ENCODE measurements at regions not wholly inside any gene's neighbourhood (a gene's known extent, or its start where the extent isn't known, plus 50 kb on each side); places are given as distances from the start of the nearest gene placed in this dataset.
A peak's percentile ranks its signal among the peaks of the same experiment; 100 is the strongest.

GRCh38 chr2:48200620-48201293, 113.7 kb upstream of the FOXN2 start (continued):
- TF ChIP-seq MAX (CRISPR knock-in tag; IDR thresholded peaks at IDR 0.05): no peak
- 0 out of 2 replicates have a peak, but pooled peaks have one; percentile 20 for TF ChIP-seq MTA2 (IDR thresholded peaks at IDR 0.05; ENCODE audit: low read depth)
- TF ChIP-seq BCOR (IDR thresholded peaks at IDR 0.05): no peak
- 0 out of 2 replicates have a peak, but pooled peaks have one; percentile 14 for TF ChIP-seq TOE1 (IDR thresholded peaks at IDR 0.05; ENCODE audit: borderline replicate concordance)
- TF ChIP-seq TOE1 (CRISPR knock-in tag; IDR thresholded peaks at IDR 0.05; ENCODE audit: borderline replicate concordance, low read depth): no peak
- TF ChIP-seq ZBTB7A (IDR thresholded peaks at IDR 0.05; ENCODE audit: borderline replicate concordance, control insufficient read depth, low read depth, low read length): no peak
- TF ChIP-seq HOMEZ (CRISPR knock-in tag; IDR thresholded peaks at IDR 0.05): no peak
- no peak for TF ChIP-seq ZNF354B (CRISPR knock-in tag; IDR thresholded peaks at IDR 0.05)
- no peak for TF ChIP-seq ZNF197 (CRISPR knock-in tag; IDR thresholded peaks at IDR 0.05; ENCODE audit: low read depth)
- no peak for TF ChIP-seq HMBOX1 (IDR thresholded peaks at IDR 0.05)
- peak; percentile 62 for TF ChIP-seq FOSL1 (tag; conservative IDR thresholded peaks at IDR 0.05)
- TF ChIP-seq TAL1 (IDR thresholded peaks at IDR 0.05): peak; percentile 58
- TF ChIP-seq CBFA2T2 (conservative IDR thresholded peaks at IDR 0.05): peak; percentile 52
- peak; percentile 57 for TF ChIP-seq TCF3 (CRISPR knock-in tag; IDR thresholded peaks at IDR 0.05)
- TF ChIP-seq GABPB1 (CRISPR knock-in tag; IDR thresholded peaks at IDR 0.05): no peak
- TF ChIP-seq PKNOX1 (IDR thresholded peaks at IDR 0.05): peak; percentile 45
- TF ChIP-seq RBM39 (optimal IDR thresholded peaks at IDR 0.05; ENCODE audit: low read depth, low read length): no peak
- TF ChIP-seq RBBP5 (IDR thresholded peaks at IDR 0.05; ENCODE audit: borderline replicate concordance, insufficient read depth, low read length, poor library complexity, severe bottlenecking): no peak
- TF ChIP-seq E2F4 (CRISPR knock-in tag; IDR thresholded peaks at IDR 0.05; ENCODE audit: low read depth): no peak
- no peak for TF ChIP-seq MTF1 (CRISPR knock-in tag; IDR thresholded peaks at IDR 0.05; ENCODE audit: borderline replicate concordance)
- TF ChIP-seq NCOR1 (IDR thresholded peaks at IDR 0.05): peak; percentile 52
- TF ChIP-seq ZEB2 (IDR thresholded peaks at IDR 0.05): peak; percentile 75; the same call in 1 of the 2 replicates
- no peak for TF ChIP-seq ZNF764 (CRISPR knock-in tag; IDR thresholded peaks at IDR 0.05; ENCODE audit: low read depth)
- TF ChIP-seq MIER1 (IDR thresholded peaks at IDR 0.05; ENCODE audit: low read depth): no peak
- TF ChIP-seq DACH1 (IDR thresholded peaks at IDR 0.05; ENCODE audit: partially characterized antibody): no peak

All from K562 (cell line).